NCI-H774 (cell line): ENCODE measurements at regions not wholly inside any gene's neighbourhood (a gene's known extent, or its start where the extent isn't known, plus 50 kb on each side); places are given as distances from the start of the nearest gene placed in this dataset.
"Not testable (repeated sequence)": the region's sequence is repeated elsewhere in the genome, so short reads cannot be mapped to it uniquely, and the experiment has no call there.

Experiments
- DNase-seq: peaks from one replicate; lab custom pipeline; 2025; lab: John Stamatoyannopoulos, UW

DNA sequence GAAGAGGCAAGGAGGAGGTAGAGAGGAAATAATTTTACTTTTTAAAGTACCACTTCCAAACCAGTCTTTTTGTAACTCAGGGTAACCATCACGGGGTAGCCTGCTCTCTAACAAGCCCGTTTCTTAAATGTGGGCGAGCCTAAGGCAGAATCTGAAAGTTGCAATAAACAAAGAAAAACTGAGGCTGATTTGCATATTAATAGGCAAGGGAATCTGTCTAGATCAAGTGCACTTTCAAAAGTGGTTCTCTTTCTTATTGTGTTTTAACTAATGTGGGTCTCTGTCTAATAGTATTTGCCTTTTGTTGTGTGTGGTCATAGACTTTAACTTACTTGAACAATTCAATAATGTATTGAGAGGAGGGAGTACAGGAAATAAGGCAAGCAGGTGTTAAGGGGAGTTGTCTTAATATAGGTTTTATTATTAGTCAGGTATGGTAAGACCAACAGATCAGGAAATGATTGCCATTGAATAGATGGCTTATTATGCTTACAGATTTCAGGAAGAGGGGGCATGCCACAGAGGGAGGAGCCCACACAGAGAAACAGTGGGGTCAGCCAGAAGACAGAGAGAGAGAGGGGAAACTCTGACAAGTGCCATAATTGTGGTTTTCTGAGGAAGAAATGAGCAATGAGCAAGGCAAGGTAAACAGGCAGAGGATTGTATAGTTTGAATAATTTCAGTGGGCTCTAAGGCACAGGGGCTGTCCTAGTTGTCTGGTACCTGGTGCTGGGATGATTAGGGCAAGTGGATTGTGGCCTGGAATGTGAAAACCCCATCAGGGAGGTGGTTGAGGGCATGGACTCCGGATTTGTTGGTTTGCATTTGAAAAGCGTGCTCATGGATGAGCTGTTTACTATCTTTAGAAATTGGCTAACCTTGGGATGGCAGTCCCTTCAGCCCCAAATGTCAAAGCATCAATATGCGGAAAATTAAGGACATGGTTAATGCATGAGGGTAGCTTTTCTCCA lies 237.2 kb downstream of the TOX3 start:
- no peak for DNase-seq

- DNase-seq = peak; percentile 5
Measured at GRCh38 chr16:52308051-52308450, 238.9 kb downstream of the TOX3 start.

DNA sequence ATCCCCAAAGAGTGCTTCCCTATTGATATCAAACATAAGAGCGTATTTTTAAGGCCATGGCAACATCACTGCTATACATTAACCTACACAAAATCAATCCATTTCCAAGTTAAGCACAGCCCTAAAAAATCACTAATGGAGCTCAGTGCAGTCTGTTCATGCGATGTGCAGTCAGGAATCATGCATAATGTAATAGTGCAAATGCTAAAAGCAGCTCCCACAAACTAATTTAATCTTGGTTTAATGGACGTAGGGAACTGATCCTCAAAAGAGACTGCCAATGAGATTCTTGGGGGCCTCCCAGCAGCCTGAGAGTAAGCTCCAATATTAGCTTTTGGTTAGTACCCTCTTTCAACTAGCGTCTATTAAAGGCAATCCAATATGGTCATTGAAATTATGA lies 245.9 kb downstream of the TOX3 start:
- DNase-seq = no peak

DNA sequence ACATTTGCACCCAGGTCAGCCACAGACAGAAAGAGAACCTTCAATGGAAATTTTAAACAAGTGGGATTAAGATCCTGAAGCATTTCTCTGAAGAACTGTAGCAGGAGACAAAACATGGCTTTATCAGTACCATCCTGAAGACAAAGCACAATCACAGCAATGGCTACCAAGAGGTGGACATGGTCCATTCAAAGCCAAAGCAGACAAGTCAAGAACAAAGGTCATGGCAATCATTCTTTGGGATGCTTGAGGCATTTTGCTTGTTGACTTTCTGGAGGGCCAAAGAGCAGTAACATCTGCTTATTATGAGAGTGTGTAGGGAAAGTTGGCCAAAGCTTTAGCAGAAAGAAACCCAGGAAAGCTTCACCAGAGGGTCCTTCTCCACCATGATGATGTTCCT lies 248.2 kb downstream of the TOX3 start:
- DNase-seq = no peak

- not testable (repeated sequence) for DNase-seq
Measured at GRCh38 chr16:52296706-52297315, 250.1 kb downstream of the TOX3 start.

DNA sequence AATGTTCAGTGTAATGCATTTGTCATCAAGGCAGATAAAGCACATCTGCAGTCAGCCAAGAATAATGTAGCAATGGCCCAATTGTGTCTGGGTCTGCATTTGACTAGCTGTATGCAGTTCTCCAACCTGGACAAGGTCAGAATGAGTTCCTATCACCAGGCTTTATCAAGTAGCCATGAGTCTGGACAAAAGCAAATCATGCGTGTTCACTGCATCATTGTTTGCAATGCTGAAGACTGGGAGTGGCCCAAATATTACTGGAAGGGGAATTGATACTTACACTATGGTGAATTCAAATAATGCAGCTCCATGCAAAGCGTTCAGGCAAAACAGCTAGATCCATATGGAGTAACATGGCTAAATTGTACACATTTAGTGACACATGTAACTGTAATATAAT lies 250.9 kb downstream of the TOX3 start:
- DNase-seq = no peak

DNA sequence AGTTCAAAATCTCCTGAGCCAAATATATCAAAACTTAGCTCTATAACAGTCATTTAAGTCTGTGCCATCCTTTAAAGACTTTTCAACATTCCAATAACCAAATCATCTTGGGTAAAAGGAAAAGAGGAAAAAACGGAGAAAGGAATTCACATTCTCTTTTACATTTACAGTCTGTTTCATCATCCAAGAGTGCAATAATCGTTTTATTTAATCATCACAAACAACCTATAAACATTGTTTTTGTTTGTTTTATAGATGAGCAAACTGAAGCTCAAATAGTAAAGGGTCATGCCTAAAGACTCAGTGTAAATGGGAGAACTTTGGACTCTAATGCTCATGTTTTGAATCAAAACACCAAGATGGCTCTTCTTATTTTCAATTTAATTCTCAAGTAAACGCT lies 252.3 kb downstream of the TOX3 start:
- DNase-seq = no peak

DNA sequence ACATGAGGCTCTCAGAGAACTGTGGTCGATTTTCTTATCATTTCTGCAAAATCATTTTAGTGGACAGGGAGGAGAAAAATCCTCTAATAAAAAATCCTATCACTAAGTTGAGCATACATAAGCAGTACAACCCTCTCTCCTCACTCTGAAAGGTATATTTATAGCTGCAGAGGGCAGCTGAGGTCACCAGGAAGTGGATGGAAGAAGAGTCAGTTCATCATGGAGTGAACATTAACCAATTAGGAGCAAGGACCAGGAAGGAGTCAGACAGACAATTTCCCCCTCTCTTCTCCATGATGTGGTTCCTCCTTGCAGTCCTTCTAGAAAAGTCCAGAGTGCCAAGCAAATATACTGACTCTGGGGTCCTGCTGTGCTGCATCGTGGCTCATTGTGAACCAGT lies 253.7 kb downstream of the TOX3 start:
- DNase-seq = no peak

- DNase-seq = no peak
Measured at GRCh38 chr16:52283584-52284375, 263.2 kb downstream of the TOX3 start.

DNA sequence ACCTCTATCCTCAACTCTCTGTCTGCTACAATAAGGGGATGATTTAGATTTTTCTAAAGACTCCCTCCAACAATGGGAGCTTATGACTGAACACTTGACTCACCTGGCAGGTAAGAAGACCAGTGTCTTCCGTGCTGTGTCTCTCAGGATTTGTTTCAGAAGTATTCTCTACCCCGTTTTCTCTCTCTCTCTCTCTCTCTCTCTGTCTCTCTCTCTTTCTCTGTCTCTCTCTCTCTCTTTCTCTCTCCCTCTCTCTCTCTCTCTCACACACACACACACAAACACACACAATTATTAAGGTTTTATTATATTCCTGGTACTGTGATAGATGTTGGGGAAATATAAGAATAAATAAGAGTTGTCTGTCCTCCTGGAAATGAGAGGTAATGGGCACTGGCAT lies 263.9 kb downstream of the TOX3 start:
- no peak for DNase-seq

GRCh38 chr16:52280086-52280485 lies 266.9 kb downstream of the TOX3 start:
- no peak for DNase-seq

- DNase-seq = no peak
Measured at GRCh38 chr16:52271088-52271750, 275.7 kb downstream of the TOX3 start.

DNA sequence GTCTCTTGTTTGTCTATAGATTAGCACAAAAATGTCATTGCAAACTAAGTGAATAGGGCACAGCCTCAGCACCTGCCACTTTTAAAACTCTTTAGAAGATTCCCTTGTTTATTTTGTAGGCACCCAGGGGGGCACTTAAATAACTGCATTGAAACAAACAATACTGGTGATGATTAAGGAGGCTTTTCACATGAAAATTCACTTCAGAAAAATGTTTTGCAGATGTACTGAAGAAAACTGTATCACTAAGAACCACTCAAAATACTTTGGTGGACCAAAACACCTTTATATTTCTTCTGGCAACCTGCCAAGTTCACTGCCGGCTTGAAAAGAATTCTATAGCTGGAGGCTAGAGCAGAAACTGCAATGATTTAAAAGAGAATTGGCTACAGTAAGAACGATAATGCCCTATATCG lies 281.5 kb downstream of the TOX3 start:
- DNase-seq = peak; percentile 92

- DNase-seq = no peak
Measured at GRCh38 chr16:52257534-52257933, 289.4 kb downstream of the TOX3 start.

GRCh38 chr16:52256310-52257078 lies 290.4 kb downstream of the TOX3 start:
- DNase-seq = no peak

- DNase-seq = no peak
Measured at GRCh38 chr16:52254746-52255145, 292.2 kb downstream of the TOX3 start.

GRCh38 chr16:52252680-52253079 lies 294.3 kb downstream of the TOX3 start:
- DNase-seq = no peak

DNA sequence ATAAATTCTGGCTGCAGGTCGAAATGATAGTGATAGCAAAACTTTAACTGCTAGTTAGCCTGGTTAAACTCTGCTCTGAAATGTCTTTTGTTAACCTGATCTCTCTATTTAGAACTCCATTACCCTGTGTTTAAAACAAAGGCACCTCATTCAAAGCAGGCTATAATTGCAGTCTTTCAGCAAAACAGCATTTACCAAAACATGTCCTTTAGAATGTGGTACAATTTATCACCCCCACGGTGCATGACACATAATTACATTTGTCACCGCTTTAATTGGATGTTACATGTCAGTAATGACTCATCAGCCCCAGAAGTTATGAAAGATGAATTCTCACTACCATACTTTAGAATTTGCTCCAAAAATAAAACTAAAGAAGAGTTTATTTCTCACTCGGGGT lies 295.4 kb downstream of the TOX3 start:
- DNase-seq = no peak

DNA sequence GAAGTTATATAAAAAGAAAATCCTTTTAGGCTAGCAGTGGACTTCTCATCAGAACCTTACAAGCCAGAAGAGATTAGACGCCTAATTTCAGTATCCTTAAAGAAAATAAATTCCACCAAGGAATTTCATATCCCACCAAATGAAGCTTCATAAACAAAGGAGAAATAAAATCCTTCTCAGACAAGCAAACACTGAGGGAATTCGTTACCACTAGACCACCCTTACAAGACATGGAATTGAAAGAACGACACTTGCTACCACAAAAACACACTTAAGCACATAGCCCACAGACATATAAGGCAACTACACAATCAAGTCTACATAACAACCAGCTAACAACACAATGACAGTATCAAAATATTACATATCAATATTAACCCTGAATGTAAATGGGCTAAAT lies 299.2 kb downstream of the TOX3 start:
- DNase-seq = no peak

DNA sequence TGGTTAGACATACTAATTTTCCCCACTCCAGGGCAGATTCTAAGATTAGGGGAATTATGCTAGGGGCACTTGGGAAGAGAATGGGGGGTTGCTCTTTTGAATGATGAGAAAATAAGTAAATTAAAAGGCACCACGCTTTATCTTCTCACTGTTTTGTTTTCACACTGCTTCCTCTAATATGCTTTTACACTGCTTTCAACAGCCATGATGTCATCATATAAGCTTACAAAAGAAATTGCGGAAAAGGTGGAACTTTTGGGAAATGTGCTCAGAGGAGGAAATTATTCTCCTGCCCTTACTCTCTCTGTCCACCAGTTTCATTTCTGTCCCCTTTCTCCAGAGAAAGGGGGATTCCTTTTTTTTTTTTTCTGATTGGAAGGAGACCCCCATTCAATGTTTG lies 308.2 kb downstream of the TOX3 start:
- no peak for DNase-seq

GRCh38 chr16:52237823-52238222 lies 309.1 kb downstream of the TOX3 start:
- DNase-seq = no peak
